GM12864 (cell line): ENCODE measurements at regions not wholly inside any gene's neighbourhood (a gene's known extent, or its start where the extent isn't known, plus 50 kb on each side); places are given as distances from the start of the nearest gene placed in this dataset.
A peak's percentile ranks its signal among the peaks of the same experiment; 100 is the strongest.

Experiments used
- DNase-seq: peaks from one replicate; pipeline ENCODE4 v3.0.0-alpha.2; 2011; ENCODE audit warnings: low read depth
- H3K4me3 ChIP-seq: 2 replicates; pipeline ENCODE4 v1.5.1; 2011; ENCODE audit warnings: mild to moderate bottlenecking, low read depth, low read length, control low read depth
- CTCF ChIP-seq: IDR thresholded peaks from 2 replicates; pipeline ENCODE4 v1.5.1; 2011; ENCODE audit warnings: low read depth, mild to moderate bottlenecking, moderate library complexity, low read length, control low read depth, inconsistent platforms; ENCODE audit errors: missing control alignments

- TF ChIP-seq CTCF: peak; percentile 94
- DNase-seq: peak; percentile 73
- peak overlapping the region; percentile 42 for H3K4me3 ChIP-seq
Measured at GRCh38 chr5:42908509-42909488, 97.1 kb upstream of the SELENOP start.

GRCh38 chr5:42908086-42908485 is 96.4 kb upstream of the SELENOP start:
- TF ChIP-seq CTCF: no peak
- no peak overlapping the region for H3K4me3 ChIP-seq
- no peak for DNase-seq

GRCh38 chr5:42905827-42906226 is 94.1 kb upstream of the SELENOP start:
- H3K4me3 ChIP-seq: no peak overlapping the region
- no peak for DNase-seq
- TF ChIP-seq CTCF: no peak

- no peak overlapping the region for H3K4me3 ChIP-seq
- TF ChIP-seq CTCF: no peak
- no peak for DNase-seq
Measured at GRCh38 chr5:42900734-42901133, 89.0 kb upstream of the SELENOP start.

- no peak for DNase-seq
- no peak overlapping the region for H3K4me3 ChIP-seq
- TF ChIP-seq CTCF: no peak
Measured at GRCh38 chr5:42898760-42899159, 87.1 kb upstream of the SELENOP start.

GRCh38 chr5:42896523-42896922 is 84.8 kb upstream of the SELENOP start:
- no peak for TF ChIP-seq CTCF
- no peak for DNase-seq
- no peak overlapping the region for H3K4me3 ChIP-seq

GRCh38 chr5:42894057-42894456 is 82.4 kb upstream of the SELENOP start:
- no peak for TF ChIP-seq CTCF
- no peak for DNase-seq
- no peak overlapping the region for H3K4me3 ChIP-seq
